NB4 (cell line): ENCODE measurements at regions not wholly inside any gene's neighbourhood (a gene's known extent, or its start where the extent isn't known, plus 50 kb on each side); places are given as distances from the start of the nearest gene placed in this dataset.

Experiments used
- CTCF ChIP-seq: IDR thresholded peaks from one replicate; pipeline ENCODE4 v1.5.1; 2012; ENCODE audit warnings: low read depth, low read length
- POLR2A ChIP-seq: IDR thresholded peaks from 2 replicates; pipeline ENCODE4 v1.6.1; 2011; ENCODE audit warnings: mild to moderate bottlenecking; ENCODE audit not compliant: insufficient read length; ENCODE audit errors: extremely low read depth

GRCh38 chr2:128581849-128582244 lies 263.2 kb upstream of the HS6ST1 start:
- no peak for TF ChIP-seq POLR2A
- no peak for TF ChIP-seq CTCF
